PFSK-1 (cell line): ENCODE measurements at regions not wholly inside any gene's neighbourhood (a gene's known extent, or its start where the extent isn't known, plus 50 kb on each side); places are given as distances from the start of the nearest gene placed in this dataset.

Experiments
- POLR2AphosphoS5 ChIP-seq: IDR thresholded peaks from 2 replicates; pipeline ENCODE4 v1.6.1; 2012; ENCODE audit warnings: low read depth, mild to moderate bottlenecking, control low read depth, low read length, moderate library complexity
- TAF1 ChIP-seq: IDR thresholded peaks from 2 replicates; pipeline ENCODE4 v1.6.1; 2012; ENCODE audit warnings: low read length, control low read depth, borderline replicate concordance; ENCODE audit not compliant: insufficient read depth
- TF ChIP-seq, protein P1 (sequence below), 2 experiments: IDR thresholded peaks; 2 replicates each; pipeline versions ENCODE4 v1.6.1 to v1.8.0; 2011 to 2012; ENCODE audit warnings: low read depth in 2 of 2, low read length in 2 of 2, control low read depth in 1 of 2, inconsistent platforms in 1 of 2, mild to moderate bottlenecking in 1 of 2, moderate library complexity in 1 of 2; ENCODE audit not compliant: insufficient read depth in 1 of 2

DNA sequence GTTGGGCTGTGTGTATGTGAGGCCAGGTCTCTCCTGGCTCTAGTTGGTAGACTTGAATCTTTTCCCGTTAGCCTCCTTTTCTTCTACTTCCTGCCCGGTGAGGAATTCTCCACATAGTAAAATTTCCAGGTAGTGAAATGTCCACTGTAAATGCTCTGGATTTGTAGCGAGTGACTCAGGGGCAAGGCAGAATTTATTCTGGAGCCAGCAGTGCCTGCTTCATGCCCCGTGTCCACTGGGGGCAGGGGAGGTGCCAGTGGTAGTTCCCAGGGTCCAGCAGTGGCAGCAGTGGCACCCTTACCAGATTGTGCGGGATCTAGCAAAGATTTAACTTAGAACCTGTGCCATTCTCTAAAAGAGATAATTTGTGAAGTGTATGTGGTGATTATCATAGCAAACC, 74.5 kb upstream of the USP24 start:
- TF ChIP-seq, protein P1, sequence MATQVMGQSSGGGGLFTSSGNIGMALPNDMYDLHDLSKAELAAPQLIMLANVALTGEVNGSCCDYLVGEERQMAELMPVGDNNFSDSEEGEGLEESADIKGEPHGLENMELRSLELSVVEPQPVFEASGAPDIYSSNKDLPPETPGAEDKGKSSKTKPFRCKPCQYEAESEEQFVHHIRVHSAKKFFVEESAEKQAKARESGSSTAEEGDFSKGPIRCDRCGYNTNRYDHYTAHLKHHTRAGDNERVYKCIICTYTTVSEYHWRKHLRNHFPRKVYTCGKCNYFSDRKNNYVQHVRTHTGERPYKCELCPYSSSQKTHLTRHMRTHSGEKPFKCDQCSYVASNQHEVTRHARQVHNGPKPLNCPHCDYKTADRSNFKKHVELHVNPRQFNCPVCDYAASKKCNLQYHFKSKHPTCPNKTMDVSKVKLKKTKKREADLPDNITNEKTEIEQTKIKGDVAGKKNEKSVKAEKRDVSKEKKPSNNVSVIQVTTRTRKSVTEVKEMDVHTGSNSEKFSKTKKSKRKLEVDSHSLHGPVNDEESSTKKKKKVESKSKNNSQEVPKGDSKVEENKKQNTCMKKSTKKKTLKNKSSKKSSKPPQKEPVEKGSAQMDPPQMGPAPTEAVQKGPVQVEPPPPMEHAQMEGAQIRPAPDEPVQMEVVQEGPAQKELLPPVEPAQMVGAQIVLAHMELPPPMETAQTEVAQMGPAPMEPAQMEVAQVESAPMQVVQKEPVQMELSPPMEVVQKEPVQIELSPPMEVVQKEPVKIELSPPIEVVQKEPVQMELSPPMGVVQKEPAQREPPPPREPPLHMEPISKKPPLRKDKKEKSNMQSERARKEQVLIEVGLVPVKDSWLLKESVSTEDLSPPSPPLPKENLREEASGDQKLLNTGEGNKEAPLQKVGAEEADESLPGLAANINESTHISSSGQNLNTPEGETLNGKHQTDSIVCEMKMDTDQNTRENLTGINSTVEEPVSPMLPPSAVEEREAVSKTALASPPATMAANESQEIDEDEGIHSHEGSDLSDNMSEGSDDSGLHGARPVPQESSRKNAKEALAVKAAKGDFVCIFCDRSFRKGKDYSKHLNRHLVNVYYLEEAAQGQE (IDR thresholded peaks at IDR 0.05; ENCODE audit: insufficient read depth in 1 of 2, low read depth in 2 of 2, low read length in 2 of 2): no peak
- TF ChIP-seq POLR2AphosphoS5 (no peak), TAF1 (no peak)
